Ascending aorta (tissue), 2 donors: ENCODE measurements at regions not wholly inside any gene's neighbourhood (a gene's known extent, or its start where the extent isn't known, plus 50 kb on each side); places are given as distances from the start of the nearest gene placed in this dataset.

ENCODE experiments used
- DNase-seq, 2 donors: peaks; one replicate each; pipeline ENCODE4 v3.0.0-alpha.2; 2019; ENCODE audit warnings: low spot score in 2 of 2
- H3K27ac ChIP-seq, 2 donors: fragments of 200-600 bp; sonication (generic); one replicate each; pipeline ENCODE4 v1.5.1; 2016 to 2017; ENCODE audit warnings: mild to moderate bottlenecking in 1 of 2
- H3K27me3 ChIP-seq: fragments of 200-600 bp; sonication (generic); one replicate; pipeline ENCODE4 v1.5.1; 2017
- H3K36me3 ChIP-seq, 2 donors: fragments of 200-600 bp; sonication (generic); one replicate each; pipeline ENCODE4 v1.5.1; 2016
- H3K4me1 ChIP-seq, 2 donors: fragments of 200-600 bp; sonication (generic); one replicate each; pipeline ENCODE4 v1.5.1; 2016 to 2017; ENCODE audit warnings: mild to moderate bottlenecking in 1 of 2
- H3K4me3 ChIP-seq, 2 donors: fragments of 200-600 bp; sonication (generic); one replicate each; pipeline ENCODE4 v1.5.1; 2016 to 2017; ENCODE audit warnings: mild to moderate bottlenecking in 1 of 2
- H3K9me3 ChIP-seq, 2 donors: fragments of 200-600 bp; sonication (generic); one replicate each; pipeline ENCODE4 v1.5.1; 2016
- CTCF ChIP-seq, 3 experiments: fragments of 200-600 bp in 2 of 3; fragments of 450-650 bp in 1 of 3; sonication (generic) in 2 of 3; IDR thresholded peaks; one replicate each; pipeline ENCODE4 v1.5.1; 2016 to 2019; ENCODE audit warnings: antibody characterized with exemption in 3 of 3, mild to moderate bottlenecking in 1 of 3, moderate library complexity in 1 of 3
- intact Hi-C: fragments of 100-400 bp; cut with DNase I; formaldehyde crosslinking; loops from one replicate; pipeline ENCODE4 v1.15.1; 2023

- intact Hi-C loops = no loop called here
- Histone ChIP-seq H3K27ac (no peak overlapping the region), H3K4me3 (no peak overlapping the region), H3K27me3 (no peaks in the 10 kb centered on the region), H3K4me1 (no peaks in the 10 kb centered on the region), H3K36me3 (no peaks in the 10 kb centered on the region), H3K9me3 (no peaks in the 10 kb centered on the region)
- DNase-seq = no peak
- no peak for TF ChIP-seq CTCF (IDR thresholded peaks at IDR 0.05)
These were observed 1092.6 kb upstream of the PCDH10 start for GRCh38 chr4:132056496-132056895.

- intact Hi-C loops = no loop called here
- no peak for DNase-seq
- H3K4me1 ChIP-seq = no peaks in the 10 kb centered on the region
- no peak overlapping the region for H3K27ac ChIP-seq
- no peaks in the 10 kb centered on the region for H3K27me3 ChIP-seq
- no peaks in the 10 kb centered on the region for H3K36me3 ChIP-seq
- no peak overlapping the region for H3K4me3 ChIP-seq
- H3K9me3 ChIP-seq = no peaks in the 10 kb centered on the region
- no peak for TF ChIP-seq CTCF (IDR thresholded peaks at IDR 0.05)
These were observed 1089.9 kb upstream of the PCDH10 start for GRCh38 chr4:132059227-132059626.

GRCh38 chr4:132062611-132063239 is 1086.4 kb upstream of the PCDH10 start:
- Histone ChIP-seq H3K9me3 (no peaks in the 10 kb centered on the region), H3K27ac (no peak overlapping the region), H3K27me3 (no peaks in the 10 kb centered on the region), H3K36me3 (no peaks in the 10 kb centered on the region), H3K4me1 (no peaks in the 10 kb centered on the region), H3K4me3 (no peak overlapping the region)
- no peak for DNase-seq
- intact Hi-C loops = no loop called here
- TF ChIP-seq CTCF (IDR thresholded peaks at IDR 0.05) = no peak

- TF ChIP-seq CTCF (IDR thresholded peaks at IDR 0.05) = no peak
- no peaks in the 10 kb centered on the region for H3K27me3 ChIP-seq
- no peaks in the 10 kb centered on the region for H3K9me3 ChIP-seq
- no peak overlapping the region for H3K4me3 ChIP-seq
- DNase-seq = no peak
- no peak overlapping the region for H3K27ac ChIP-seq
- H3K4me1 ChIP-seq = no peaks in the 10 kb centered on the region
- H3K36me3 ChIP-seq = no peaks in the 10 kb centered on the region
- intact Hi-C loops = no loop called here
These were observed 1085.3 kb upstream of the PCDH10 start for GRCh38 chr4:132063829-132064228.

- intact Hi-C loops = no loop called here
- no peaks in the 10 kb centered on the region for H3K27me3 ChIP-seq
- TF ChIP-seq CTCF (IDR thresholded peaks at IDR 0.05) = no peak
- no peaks in the 10 kb centered on the region for H3K36me3 ChIP-seq
- no peaks in the 10 kb centered on the region for H3K9me3 ChIP-seq
- DNase-seq = no peak
- no peak overlapping the region for H3K27ac ChIP-seq
- H3K4me3 ChIP-seq = no peak overlapping the region
- no peaks in the 10 kb centered on the region for H3K4me1 ChIP-seq
These were observed 1083.1 kb upstream of the PCDH10 start for GRCh38 chr4:132065940-132066495.

GRCh38 chr4:132071815-132072214 is 1077.3 kb upstream of the PCDH10 start:
- no peak for DNase-seq
- Histone ChIP-seq H3K36me3 (no peaks in the 10 kb centered on the region), H3K4me1 (no peaks in the 10 kb centered on the region), H3K27me3 (no peaks in the 10 kb centered on the region), H3K9me3 (no peaks in the 10 kb centered on the region), H3K4me3 (no peak overlapping the region), H3K27ac (no peak overlapping the region)
- intact Hi-C loops = no loop called here
- no peak for TF ChIP-seq CTCF (IDR thresholded peaks at IDR 0.05)
